HepG2 (cell line): ENCODE measurements at regions not wholly inside any gene's neighbourhood (a gene's known extent, or its start where the extent isn't known, plus 50 kb on each side); places are given as distances from the start of the nearest gene placed in this dataset.

Experiments used
- CHD4 ChIP-seq: fragments of 200-600 bp; sonication (generic); IDR thresholded peaks from 2 replicates; pipeline ENCODE4 v1.7.0; 2017; ENCODE audit warnings: mild to moderate bottlenecking, low read length, borderline replicate concordance
- SRSF9 ChIP-seq: fragments of 200-400 bp; formaldehyde crosslinking; IDR thresholded peaks from 2 replicates; pipeline ENCODE4 v1.6.1; 2018; ENCODE audit warnings: borderline replicate concordance, mild to moderate bottlenecking, low read depth, low read length; ENCODE audit not compliant: insufficient read depth, poor library complexity, severe bottlenecking
- ZNF850 ChIP-seq: sonication (generic); formaldehyde crosslinking; conservative IDR thresholded peaks from 2 replicates; pipeline ENCODE4 v1.9.0; 2021; ENCODE audit warnings: mild to moderate bottlenecking, missing genetic modification reagents
- TF ChIP-seq, protein P1 (sequence below): sonication (generic); formaldehyde crosslinking; IDR thresholded peaks from 2 replicates; pipeline ENCODE4 v1.5.0; 2020; ENCODE audit warnings: mild to moderate bottlenecking, missing genetic modification reagents, borderline replicate concordance

GRCh38 chr1:194339471-194339870 is 1153.1 kb upstream of the B3GALT2 start (continued):
- TF ChIP-seq CHD4 (no peak), SRSF9 (no peak), ZNF850 (CRISPR knock-in tag) (no peak)
- TF ChIP-seq, protein P1, sequence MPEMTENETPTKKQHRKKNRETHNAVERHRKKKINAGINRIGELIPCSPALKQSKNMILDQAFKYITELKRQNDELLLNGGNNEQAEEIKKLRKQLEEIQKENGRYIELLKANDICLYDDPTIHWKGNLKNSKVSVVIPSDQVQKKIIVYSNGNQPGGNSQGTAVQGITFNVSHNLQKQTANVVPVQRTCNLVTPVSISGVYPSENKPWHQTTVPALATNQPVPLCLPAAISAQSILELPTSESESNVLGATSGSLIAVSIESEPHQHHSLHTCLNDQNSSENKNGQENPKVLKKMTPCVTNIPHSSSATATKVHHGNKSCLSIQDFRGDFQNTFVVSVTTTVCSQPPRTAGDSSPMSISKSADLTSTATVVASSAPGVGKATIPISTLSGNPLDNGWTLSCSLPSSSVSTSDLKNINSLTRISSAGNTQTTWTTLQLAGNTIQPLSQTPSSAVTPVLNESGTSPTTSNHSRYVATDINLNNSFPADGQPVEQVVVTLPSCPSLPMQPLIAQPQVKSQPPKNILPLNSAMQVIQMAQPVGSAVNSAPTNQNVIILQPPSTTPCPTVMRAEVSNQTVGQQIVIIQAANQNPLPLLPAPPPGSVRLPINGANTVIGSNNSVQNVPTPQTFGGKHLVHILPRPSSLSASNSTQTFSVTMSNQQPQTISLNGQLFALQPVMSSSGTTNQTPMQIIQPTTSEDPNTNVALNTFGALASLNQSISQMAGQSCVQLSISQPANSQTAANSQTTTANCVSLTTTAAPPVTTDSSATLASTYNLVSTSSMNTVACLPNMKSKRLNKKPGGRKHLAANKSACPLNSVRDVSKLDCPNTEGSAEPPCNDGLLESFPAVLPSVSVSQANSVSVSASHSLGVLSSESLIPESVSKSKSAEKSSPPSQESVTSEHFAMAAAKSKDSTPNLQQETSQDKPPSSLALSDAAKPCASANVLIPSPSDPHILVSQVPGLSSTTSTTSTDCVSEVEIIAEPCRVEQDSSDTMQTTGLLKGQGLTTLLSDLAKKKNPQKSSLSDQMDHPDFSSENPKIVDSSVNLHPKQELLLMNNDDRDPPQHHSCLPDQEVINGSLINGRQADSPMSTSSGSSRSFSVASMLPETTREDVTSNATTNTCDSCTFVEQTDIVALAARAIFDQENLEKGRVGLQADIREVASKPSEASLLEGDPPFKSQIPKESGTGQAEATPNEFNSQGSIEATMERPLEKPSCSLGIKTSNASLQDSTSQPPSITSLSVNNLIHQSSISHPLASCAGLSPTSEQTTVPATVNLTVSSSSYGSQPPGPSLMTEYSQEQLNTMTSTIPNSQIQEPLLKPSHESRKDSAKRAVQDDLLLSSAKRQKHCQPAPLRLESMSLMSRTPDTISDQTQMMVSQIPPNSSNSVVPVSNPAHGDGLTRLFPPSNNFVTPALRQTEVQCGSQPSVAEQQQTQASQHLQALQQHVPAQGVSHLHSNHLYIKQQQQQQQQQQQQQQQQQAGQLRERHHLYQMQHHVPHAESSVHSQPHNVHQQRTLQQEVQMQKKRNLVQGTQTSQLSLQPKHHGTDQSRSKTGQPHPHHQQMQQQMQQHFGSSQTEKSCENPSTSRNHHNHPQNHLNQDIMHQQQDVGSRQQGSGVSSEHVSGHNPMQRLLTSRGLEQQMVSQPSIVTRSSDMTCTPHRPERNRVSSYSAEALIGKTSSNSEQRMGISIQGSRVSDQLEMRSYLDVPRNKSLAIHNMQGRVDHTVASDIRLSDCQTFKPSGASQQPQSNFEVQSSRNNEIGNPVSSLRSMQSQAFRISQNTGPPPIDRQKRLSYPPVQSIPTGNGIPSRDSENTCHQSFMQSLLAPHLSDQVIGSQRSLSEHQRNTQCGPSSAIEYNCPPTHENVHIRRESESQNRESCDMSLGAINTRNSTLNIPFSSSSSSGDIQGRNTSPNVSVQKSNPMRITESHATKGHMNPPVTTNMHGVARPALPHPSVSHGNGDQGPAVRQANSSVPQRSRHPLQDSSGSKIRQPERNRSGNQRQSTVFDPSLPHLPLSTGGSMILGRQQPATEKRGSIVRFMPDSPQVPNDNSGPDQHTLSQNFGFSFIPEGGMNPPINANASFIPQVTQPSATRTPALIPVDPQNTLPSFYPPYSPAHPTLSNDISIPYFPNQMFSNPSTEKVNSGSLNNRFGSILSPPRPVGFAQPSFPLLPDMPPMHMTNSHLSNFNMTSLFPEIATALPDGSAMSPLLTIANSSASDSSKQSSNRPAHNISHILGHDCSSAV (CRISPR knock-in tag) = no peak
